Eye (tissue), 1 donor: ENCODE measurements at regions not wholly inside any gene's neighbourhood (a gene's known extent, or its start where the extent isn't known, plus 50 kb on each side); places are given as distances from the start of the nearest gene placed in this dataset.
A peak's percentile ranks its signal among the peaks of the same experiment; 100 is the strongest.
"Not testable (repeated sequence)": the region's sequence is repeated elsewhere in the genome, so short reads cannot be mapped to it uniquely, and the experiment has no call there.

Experiments
- DNase-seq: peaks from one replicate; pipeline ENCODE4 v3.0.0-alpha.2; 2015

- no peak for DNase-seq
Measured at GRCh38 chr14:104250175-104250574, 111.8 kb downstream of the KIF26A start.

GRCh38 chr14:104252256-104253215, 114.1 kb downstream of the KIF26A start:
- DNase-seq, result no peak

- DNase-seq, result no peak
Measured at GRCh38 chr14:104253223-104253822, 114.9 kb downstream of the KIF26A start.

GRCh38 chr14:104253901-104254353, 115.5 kb downstream of the KIF26A start:
- DNase-seq, result no peak

GRCh38 chr14:104254735-104255400, 116.5 kb downstream of the KIF26A start:
- no peak for DNase-seq

- DNase-seq, result no peak
Measured at GRCh38 chr14:104256025-104256424, 117.6 kb downstream of the KIF26A start.

- DNase-seq, result no peak
Measured at GRCh38 chr14:104262515-104263514, 124.4 kb downstream of the KIF26A start.

GRCh38 chr14:104263675-104264358, 125.4 kb downstream of the KIF26A start:
- DNase-seq, result peak; percentile 47

GRCh38 chr14:104264495-104265265, 126.3 kb downstream of the KIF26A start:
- no peak for DNase-seq

- DNase-seq, result no peak
Measured at GRCh38 chr14:104265918-104266630, 127.7 kb downstream of the KIF26A start.

GRCh38 chr14:104266631-104267575, 128.5 kb downstream of the KIF26A start:
- no peak for DNase-seq

GRCh38 chr14:104267895-104268294, 129.5 kb downstream of the KIF26A start:
- DNase-seq, result no peak

- no peak for DNase-seq
Measured at GRCh38 chr14:104268295-104268694, 129.9 kb downstream of the KIF26A start.

GRCh38 chr14:104268725-104269436, 130.5 kb downstream of the KIF26A start:
- no peak for DNase-seq

- not testable (repeated sequence) for DNase-seq
Measured at GRCh38 chr14:104269511-104270241, 131.3 kb downstream of the KIF26A start.

GRCh38 chr14:104271391-104271790, 133.0 kb downstream of the KIF26A start:
- DNase-seq, result no peak

GRCh38 chr14:104274806-104275205, 136.4 kb downstream of the KIF26A start:
- no peak for DNase-seq
